ENCODE measurements at regions not wholly inside any gene's neighbourhood (a gene's known extent, or its start where the extent isn't known, plus 50 kb on each side); places are given as distances from the start of the nearest gene placed in this dataset.

- TF ChIP-seq CTCF (IDR thresholded peaks at IDR 0.05) (no peak), POLR2A (IDR thresholded peaks at IDR 0.05) (no peak)
Measured at GRCh38 chr7:38123494-38123893, 54.6 kb upstream of the STARD3NL start.

All from tibial nerve (tissue), 3 donors.